PC-3 (cell line): ENCODE measurements at regions not wholly inside any gene's neighbourhood (a gene's known extent, or its start where the extent isn't known, plus 50 kb on each side); places are given as distances from the start of the nearest gene placed in this dataset.

ENCODE experiments used
- ATAC-seq: fragments of 200-7000 bp; cut with Tn5 transposase; 2 replicates; pipeline ENCODE4 v1.9.1; 2020; ENCODE audit warnings: mild to moderate bottlenecking, moderate library complexity
- BruUV-seq: library from RNA; stranded (reverse); fragments of 400-500 nt; replicated peaks from 2 replicates; lab custom pipeline; 2021; lab: Mats Ljungman, UMichigan
- CTCF ChIA-PET: fragments of 300-600 bp; sonication (Branson Sonifier 250); formaldehyde crosslinking; loops from one replicate; lab custom pipeline; 2022; ENCODE audit warnings: antibody characterized with exemption; lab: Charles Lee
- POLR2A ChIA-PET: fragments of 300-600 bp; sonication (Branson Sonifier 250); formaldehyde crosslinking; loops from one replicate; lab custom pipeline; 2022; ENCODE audit warnings: antibody characterized with exemption; ENCODE audit not compliant: unreplicated experiment; lab: Charles Lee
- DNase-seq: peaks from one replicate; pipeline ENCODE4 v3.0.0-alpha.2; 2015
- H2AFZ ChIP-seq: fragments of 300-600 bp; sonication (generic); 2 replicates; pipeline ENCODE4 v1.6.0; 2016; ENCODE audit warnings: antibody characterized with exemption, low read length
- H3F3A ChIP-seq: fragments of 300-600 bp; sonication (generic); one replicate; pipeline ENCODE4 v1.6.0; 2017; ENCODE audit warnings: antibody characterized with exemption, low read length, control low read depth, mild to moderate bottlenecking; ENCODE audit not compliant: unreplicated experiment
- H3K27ac ChIP-seq: fragments of 300-600 bp; sonication (generic); 2 replicates; pipeline ENCODE4 v1.5.1; 2016; ENCODE audit warnings: mild to moderate bottlenecking, low read length
- H3K27me3 ChIP-seq: fragments of 300-600 bp; sonication (generic); 2 replicates; pipeline ENCODE4 v1.6.1; 2016; ENCODE audit warnings: low read length, mixed read lengths
- H3K36me3 ChIP-seq: fragments of 300-600 bp; sonication (generic); 2 replicates; pipeline ENCODE4 v1.6.1; 2016; ENCODE audit warnings: low read depth, mixed run types, low read length, mixed read lengths
- H3K4me1 ChIP-seq: fragments of 300-600 bp; sonication (generic); 2 replicates; pipeline ENCODE4 v1.5.1; 2016; ENCODE audit warnings: low read length; ENCODE audit not compliant: insufficient read depth
- H3K4me2 ChIP-seq: fragments of 300-600 bp; sonication (generic); 2 replicates; pipeline ENCODE4 v1.6.0; 2016; ENCODE audit warnings: low read length
- H3K4me3 ChIP-seq: fragments of 300-600 bp; sonication (generic); 2 replicates; pipeline ENCODE4 v1.5.1; 2016; ENCODE audit warnings: mild to moderate bottlenecking, low read length, mixed read lengths
- H3K79me2 ChIP-seq: fragments of 300-600 bp; sonication (generic); 2 replicates; pipeline ENCODE4 v1.6.1; 2017; ENCODE audit warnings: low read length, mixed read lengths
- H3K9ac ChIP-seq: fragments of 300-600 bp; sonication (generic); 2 replicates; pipeline ENCODE4 v1.6.0; 2016; ENCODE audit warnings: mild to moderate bottlenecking, low read length
- H3K9me2 ChIP-seq: fragments of 300-600 bp; sonication (generic); replicated peaks from 2 replicates; pipeline ENCODE4 v1.6.1; 2016; ENCODE audit warnings: mixed run types, low read length, mixed read lengths
- H3K9me3 ChIP-seq: fragments of 300-600 bp; sonication (generic); 2 replicates; pipeline ENCODE4 v1.6.1; 2016; ENCODE audit warnings: low read length, mixed read lengths
- H4K20me1 ChIP-seq: fragments of 300-600 bp; sonication (generic); 2 replicates; pipeline ENCODE4 v1.6.1; 2016; ENCODE audit warnings: low read length, mixed read lengths
- EZH2 ChIP-seq: fragments of 300-600 bp; sonication (generic); IDR thresholded peaks from one replicate; pipeline ENCODE4 v1.6.1; 2017; ENCODE audit warnings: antibody characterized with exemption, mild to moderate bottlenecking, low read length; ENCODE audit not compliant: unreplicated experiment
- EZH2phosphoT487 ChIP-seq: fragments of 300-600 bp; sonication (generic); IDR thresholded peaks from 2 replicates; pipeline ENCODE4 v1.6.1; 2018; ENCODE audit warnings: mild to moderate bottlenecking, antibody characterized with exemption, low read length, borderline replicate concordance
- intact Hi-C: fragments of 100-400 bp; cut with micrococcal nuclease; formaldehyde crosslinking; loops from 2 replicates; pipeline ENCODE4 v1.9.0; 2023
- TF ChIP-seq, protein P1 (sequence below): fragments of 300-600 bp; sonication (generic); conservative IDR thresholded peaks from 2 replicates; pipeline ENCODE4 v1.5.1; 2017; ENCODE audit warnings: antibody characterized with exemption, low read depth, mild to moderate bottlenecking, low read length

DNA sequence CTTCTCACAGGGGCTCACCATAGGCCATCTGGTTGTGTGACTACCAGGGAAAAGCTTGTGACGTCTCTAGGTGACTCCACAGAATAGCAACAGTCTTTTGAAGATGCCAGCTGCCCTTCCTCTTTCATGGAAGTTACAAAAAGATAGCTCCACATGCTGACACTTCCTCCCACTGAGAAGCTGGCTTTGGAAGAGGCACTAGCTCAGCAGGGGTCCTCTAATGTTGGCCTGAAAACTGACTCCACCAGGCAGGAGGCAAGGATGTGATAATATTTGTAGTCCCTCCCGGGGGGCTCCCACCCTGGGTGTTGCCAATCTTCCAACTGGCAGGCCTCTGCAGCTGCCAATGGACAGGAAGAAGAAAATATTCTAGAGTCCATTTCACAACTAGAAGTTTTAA is 343.5 kb downstream of the NEK10 start:
- no peak overlapping the region for H3K4me3 ChIP-seq

DNA sequence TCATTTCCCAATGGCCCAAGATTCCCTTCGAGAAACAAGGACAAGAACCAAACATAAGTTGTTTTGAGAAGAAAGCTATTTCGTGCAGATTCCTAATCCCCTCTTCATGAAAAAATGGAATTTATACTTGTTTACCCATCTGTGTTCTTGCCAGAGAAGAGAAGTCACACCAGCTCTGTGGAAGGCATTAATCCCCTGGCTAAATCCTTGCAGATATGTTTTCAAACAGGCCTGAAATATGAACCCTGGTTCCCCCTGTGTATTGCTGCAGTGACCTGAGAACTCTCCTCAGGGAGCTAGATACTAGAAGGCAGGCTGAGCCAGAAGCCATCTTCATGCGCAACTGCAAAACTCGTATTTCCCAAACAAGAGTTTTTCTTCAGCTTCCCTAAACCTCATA is 337.7 kb downstream of the NEK10 start:
- POLR2A ChIA-PET, result no interaction called here
- no peaks in the 10 kb centered on the region for H3K79me2 ChIP-seq
- no peak overlapping the region for H2AFZ ChIP-seq
- DNase-seq (no peak), ATAC-seq (no peak)
- H4K20me1 ChIP-seq, result no peaks in the 10 kb centered on the region
- 0 out of 2 replicates have a peak, but pooled peaks cover 1% of the 10 kb centered on the region for H3K9me3 ChIP-seq
- no peak overlapping the region for H3K9ac ChIP-seq
- no peaks in the 10 kb centered on the region for H3K36me3 ChIP-seq
- CTCF ChIA-PET, result no interaction called here
- no TSS peak for BruUV-seq
- TF ChIP-seq EZH2, result no peak
- TF ChIP-seq, protein P1, sequence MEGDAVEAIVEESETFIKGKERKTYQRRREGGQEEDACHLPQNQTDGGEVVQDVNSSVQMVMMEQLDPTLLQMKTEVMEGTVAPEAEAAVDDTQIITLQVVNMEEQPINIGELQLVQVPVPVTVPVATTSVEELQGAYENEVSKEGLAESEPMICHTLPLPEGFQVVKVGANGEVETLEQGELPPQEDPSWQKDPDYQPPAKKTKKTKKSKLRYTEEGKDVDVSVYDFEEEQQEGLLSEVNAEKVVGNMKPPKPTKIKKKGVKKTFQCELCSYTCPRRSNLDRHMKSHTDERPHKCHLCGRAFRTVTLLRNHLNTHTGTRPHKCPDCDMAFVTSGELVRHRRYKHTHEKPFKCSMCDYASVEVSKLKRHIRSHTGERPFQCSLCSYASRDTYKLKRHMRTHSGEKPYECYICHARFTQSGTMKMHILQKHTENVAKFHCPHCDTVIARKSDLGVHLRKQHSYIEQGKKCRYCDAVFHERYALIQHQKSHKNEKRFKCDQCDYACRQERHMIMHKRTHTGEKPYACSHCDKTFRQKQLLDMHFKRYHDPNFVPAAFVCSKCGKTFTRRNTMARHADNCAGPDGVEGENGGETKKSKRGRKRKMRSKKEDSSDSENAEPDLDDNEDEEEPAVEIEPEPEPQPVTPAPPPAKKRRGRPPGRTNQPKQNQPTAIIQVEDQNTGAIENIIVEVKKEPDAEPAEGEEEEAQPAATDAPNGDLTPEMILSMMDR, result no peak
- no peak for TF ChIP-seq EZH2phosphoT487
- H3K27ac ChIP-seq, result no peak overlapping the region
- no peak overlapping the region for H3K4me3 ChIP-seq
- intact Hi-C loops, result no loop called here
- H3F3A ChIP-seq, result no peaks in the 10 kb centered on the region
- H3K27me3 ChIP-seq, result no peaks in the 10 kb centered on the region
- no peaks in the 10 kb centered on the region for H3K4me1 ChIP-seq
- H3K9me2 ChIP-seq, result no peaks in the 10 kb centered on the region
- no peak overlapping the region for H3K4me2 ChIP-seq

More for the DNA sequence above, 343.5 kb downstream of the NEK10 start:
- no peaks in the 10 kb centered on the region for H3K27me3 ChIP-seq
- TF ChIP-seq EZH2phosphoT487 (no peak), EZH2 (no peak)
- TF ChIP-seq, protein P1, result no peak
- ATAC-seq (no peak), DNase-seq (no peak)
- intact Hi-C loops, result no loop called here
- no peak overlapping the region for H3K9ac ChIP-seq
- no peak overlapping the region for H2AFZ ChIP-seq
- ChIA-PET POLR2A (no interaction called here), CTCF (no interaction called here)
- H3K27ac ChIP-seq, result no peak overlapping the region
- H3K79me2 ChIP-seq, result no peaks in the 10 kb centered on the region
- H3K4me1 ChIP-seq, result no peaks in the 10 kb centered on the region
- no peaks in the 10 kb centered on the region for H3K9me2 ChIP-seq
- H3K4me2 ChIP-seq, result no peak overlapping the region
- 0 out of 2 replicates have a peak, but pooled peaks cover 10% of the 10 kb centered on the region for H3K9me3 ChIP-seq
- no peaks in the 10 kb centered on the region for H3F3A ChIP-seq
- no peaks in the 10 kb centered on the region for H4K20me1 ChIP-seq
- no TSS peak for BruUV-seq
- no peaks in the 10 kb centered on the region for H3K36me3 ChIP-seq

DNA sequence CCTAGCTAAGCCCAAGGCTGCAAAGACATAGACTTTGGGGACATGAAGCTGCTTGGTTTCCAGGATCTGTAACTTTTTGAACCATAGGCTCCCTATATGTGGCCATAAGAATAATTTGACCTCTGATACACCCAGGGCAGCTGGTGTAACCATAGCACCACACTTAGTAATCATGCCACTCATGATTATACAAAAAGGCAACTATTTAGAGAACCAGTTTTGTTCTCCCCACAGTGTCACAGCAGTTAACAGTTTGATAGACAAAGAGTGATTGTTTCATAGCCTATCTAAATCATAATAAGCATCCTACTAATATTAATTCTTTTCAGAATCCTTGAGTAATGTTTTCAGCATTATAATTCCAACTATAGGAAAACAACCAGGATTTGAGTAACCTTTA is 334.9 kb downstream of the NEK10 start:
- TF ChIP-seq EZH2 (no peak), EZH2phosphoT487 (no peak)
- TF ChIP-seq, protein P1, result no peak
- no peaks in the 10 kb centered on the region for H3K4me1 ChIP-seq
- no peak overlapping the region for H2AFZ ChIP-seq
- H3K79me2 ChIP-seq, result no peaks in the 10 kb centered on the region
- DNase-seq (no peak), ATAC-seq (no peak)
- H3K36me3 ChIP-seq, result no peaks in the 10 kb centered on the region
- H3K9ac ChIP-seq, result no peak overlapping the region
- H3K4me2 ChIP-seq, result no peak overlapping the region
- no peak overlapping the region for H3K27ac ChIP-seq
- POLR2A ChIA-PET, result no interaction called here
- H3K9me3 ChIP-seq, result no peaks in the 10 kb centered on the region
- H3F3A ChIP-seq, result no peaks in the 10 kb centered on the region
- CTCF ChIA-PET, result no interaction called here
- H3K4me3 ChIP-seq, result no peak overlapping the region
- intact Hi-C loops, result no loop called here
- no peaks in the 10 kb centered on the region for H4K20me1 ChIP-seq
- no peaks in the 10 kb centered on the region for H3K9me2 ChIP-seq
- no TSS peak for BruUV-seq
- no peaks in the 10 kb centered on the region for H3K27me3 ChIP-seq
